HG02759 (cell line): ENCODE measurements at regions not wholly inside any gene's neighbourhood (a gene's known extent, or its start where the extent isn't known, plus 50 kb on each side); places are given as distances from the start of the nearest gene placed in this dataset.

Experiments
- ATAC-seq: cut with Tn5 transposase; IDR thresholded peaks from one replicate; pipeline ENCODE4 v1.9.1; 2021; ENCODE audit warnings: mild to moderate bottlenecking, moderate library complexity; ENCODE audit not compliant: unreplicated experiment

- ATAC-seq, result no peak
These were observed 76.6 kb upstream of the LMO1 start for GRCh38 chr11:8340296-8340695.

GRCh38 chr11:8339592-8340022 is 75.9 kb upstream of the LMO1 start:
- no peak for ATAC-seq

GRCh38 chr11:8338138-8338537 is 74.5 kb upstream of the LMO1 start:
- ATAC-seq, result peak; percentile 60

GRCh38 chr11:8337130-8337795 is 73.6 kb upstream of the LMO1 start:
- ATAC-seq, result no peak

- ATAC-seq, result no peak
These were observed 72.9 kb upstream of the LMO1 start for GRCh38 chr11:8336356-8337129.

GRCh38 chr11:8335683-8336082 is 72.0 kb upstream of the LMO1 start:
- ATAC-seq, result no peak

- ATAC-seq, result no peak
These were observed 71.5 kb upstream of the LMO1 start for GRCh38 chr11:8335186-8335585.

- ATAC-seq, result no peak
These were observed 70.2 kb upstream of the LMO1 start for GRCh38 chr11:8333811-8334401.

GRCh38 chr11:8333376-8333775 is 69.7 kb upstream of the LMO1 start:
- no peak for ATAC-seq

GRCh38 chr11:8332891-8333290 is 69.2 kb upstream of the LMO1 start:
- no peak for ATAC-seq

GRCh38 chr11:8332196-8332595 is 68.5 kb upstream of the LMO1 start:
- no peak for ATAC-seq

- ATAC-seq, result no peak
These were observed 68.1 kb upstream of the LMO1 start for GRCh38 chr11:8331767-8332166.

GRCh38 chr11:8330896-8331295 is 67.2 kb upstream of the LMO1 start:
- ATAC-seq, result no peak

GRCh38 chr11:8330404-8330803 is 66.7 kb upstream of the LMO1 start:
- no peak for ATAC-seq

GRCh38 chr11:8329847-8330361 is 66.2 kb upstream of the LMO1 start:
- no peak for ATAC-seq

GRCh38 chr11:8329336-8329735 is 65.7 kb upstream of the LMO1 start:
- ATAC-seq, result no peak

- ATAC-seq, result peak; percentile 65
These were observed 65.2 kb upstream of the LMO1 start for GRCh38 chr11:8328848-8329330.

GRCh38 chr11:8328231-8328794 is 64.6 kb upstream of the LMO1 start:
- peak; percentile 2 for ATAC-seq

- ATAC-seq, result peak; percentile 72
These were observed 64.1 kb upstream of the LMO1 start for GRCh38 chr11:8327761-8328192.

- ATAC-seq, result no peak
These were observed 62.7 kb upstream of the LMO1 start for GRCh38 chr11:8326337-8326736.

GRCh38 chr11:8325591-8326304 is 62.1 kb upstream of the LMO1 start:
- no peak for ATAC-seq
